GM18517 (cell line): ENCODE measurements at regions not wholly inside any gene's neighbourhood (a gene's known extent, or its start where the extent isn't known, plus 50 kb on each side); places are given as distances from the start of the nearest gene placed in this dataset.
"Not testable (repeated sequence)": the region's sequence is repeated elsewhere in the genome, so short reads cannot be mapped to it uniquely, and the experiment has no call there.

ENCODE experiments used
- ATAC-seq: cut with Tn5 transposase; IDR thresholded peaks from one replicate; pipeline ENCODE4 v1.9.1; 2021; ENCODE audit warnings: mild to moderate bottlenecking, moderate library complexity; ENCODE audit not compliant: unreplicated experiment

DNA sequence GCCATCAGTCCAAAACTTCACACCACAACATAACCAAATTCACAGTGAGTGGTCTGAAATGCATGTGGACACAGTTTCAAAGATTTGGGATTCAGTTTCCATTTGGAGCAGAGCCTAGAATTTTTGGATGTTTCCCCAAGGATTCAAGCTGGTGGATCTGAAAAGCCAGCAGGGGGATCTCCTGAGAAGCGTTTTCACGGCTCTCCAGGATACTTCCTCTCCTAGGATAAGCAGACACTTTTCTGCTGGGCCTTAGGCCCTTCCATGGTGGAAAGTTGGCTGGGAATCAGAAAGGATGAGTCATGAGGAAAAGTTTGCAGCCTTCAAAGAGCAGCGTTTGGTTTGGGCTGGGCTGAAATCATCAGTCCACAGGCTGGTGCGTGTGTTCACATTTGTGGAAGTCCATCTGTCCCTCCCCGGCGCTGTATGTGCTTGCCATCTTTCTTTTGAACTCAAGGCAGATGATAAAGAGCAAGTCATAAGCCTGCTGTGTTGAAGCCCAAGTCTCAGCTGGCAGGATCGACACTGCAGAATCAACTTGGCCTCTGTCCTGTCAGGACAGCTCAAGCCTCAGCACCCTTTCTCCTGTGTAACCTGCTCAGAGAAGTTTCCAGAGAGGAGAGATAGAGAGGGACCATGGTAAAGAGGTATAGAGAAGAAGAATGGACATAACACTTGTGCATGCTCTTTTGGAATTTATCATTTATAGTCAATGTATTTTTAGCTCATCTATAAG is 152.6 kb upstream of the MSX2 start:
- ATAC-seq: no peak

DNA sequence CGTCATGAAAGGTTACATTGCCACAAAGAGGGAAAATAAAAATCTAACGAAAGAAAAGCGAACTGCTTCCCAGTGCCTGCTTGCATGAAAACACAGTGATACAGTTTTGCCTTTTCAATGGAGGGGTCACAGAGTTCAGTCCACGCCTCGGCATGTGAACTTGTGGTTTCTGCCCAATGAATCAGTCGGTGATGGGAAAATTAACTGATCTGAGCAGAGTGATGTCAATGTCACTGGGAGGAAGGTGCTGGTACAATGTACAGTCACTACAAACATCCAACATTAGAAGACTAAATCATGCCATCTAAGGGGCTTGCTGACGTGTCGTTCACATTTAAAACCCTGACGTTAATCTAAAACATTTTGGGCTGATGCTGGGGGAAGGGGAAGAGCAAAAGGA is 151.8 kb upstream of the MSX2 start:
- no peak for ATAC-seq

DNA sequence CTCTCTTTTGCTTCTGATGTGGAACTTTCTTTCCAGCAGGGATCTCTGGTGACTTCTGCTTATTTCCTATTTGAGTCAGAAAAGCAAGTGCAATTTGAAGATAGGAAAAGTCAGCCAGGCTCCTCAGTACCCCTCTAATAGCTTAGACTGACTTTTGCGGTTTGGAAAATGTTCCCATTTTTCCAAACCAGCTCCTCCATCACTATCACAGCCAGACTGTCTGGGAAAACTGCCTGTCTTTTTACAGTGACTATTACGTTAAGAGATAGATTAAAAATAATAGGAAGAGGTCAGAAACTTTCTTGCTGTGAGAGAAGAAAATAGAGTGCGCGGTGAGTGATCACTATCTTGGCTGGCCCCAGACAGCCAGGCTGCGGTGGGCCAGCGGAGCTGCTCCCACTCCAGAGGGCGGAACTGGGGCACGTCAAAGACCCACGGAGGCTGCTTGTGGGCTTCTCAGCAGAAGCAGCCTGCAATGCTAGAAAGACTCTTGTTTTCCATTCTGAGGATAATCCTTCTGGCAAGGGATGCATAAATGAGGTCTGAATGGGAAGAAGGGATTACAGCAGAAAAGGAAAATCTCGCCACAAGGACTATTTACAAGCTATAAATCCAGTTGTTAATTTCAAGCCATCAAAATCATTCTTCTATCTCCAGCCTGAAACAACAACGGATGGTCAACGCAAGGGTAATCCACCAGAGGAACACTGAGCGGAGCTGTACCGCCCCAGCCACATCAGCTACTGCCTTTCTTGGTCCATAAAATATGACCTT is 151.0 kb upstream of the MSX2 start:
- ATAC-seq: no peak

DNA sequence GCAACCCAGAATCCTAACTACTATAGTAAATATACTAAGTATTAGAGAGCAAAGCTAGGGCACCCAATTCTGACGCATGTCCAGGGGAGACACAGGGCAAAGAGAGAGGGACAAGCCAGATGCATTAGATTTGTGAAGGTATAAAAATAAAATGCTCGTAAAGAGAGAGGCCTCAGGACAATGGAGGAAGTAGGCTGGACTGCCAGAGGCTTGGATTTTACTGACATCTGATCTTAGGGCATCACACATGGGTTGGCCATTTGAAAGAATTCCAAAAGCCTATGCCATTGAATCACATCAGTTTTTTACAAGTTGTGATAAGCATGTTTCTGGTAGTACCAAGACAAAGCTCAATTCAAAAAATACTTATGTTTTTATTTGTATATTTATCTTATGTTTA is 149.3 kb upstream of the MSX2 start:
- ATAC-seq: no peak

DNA sequence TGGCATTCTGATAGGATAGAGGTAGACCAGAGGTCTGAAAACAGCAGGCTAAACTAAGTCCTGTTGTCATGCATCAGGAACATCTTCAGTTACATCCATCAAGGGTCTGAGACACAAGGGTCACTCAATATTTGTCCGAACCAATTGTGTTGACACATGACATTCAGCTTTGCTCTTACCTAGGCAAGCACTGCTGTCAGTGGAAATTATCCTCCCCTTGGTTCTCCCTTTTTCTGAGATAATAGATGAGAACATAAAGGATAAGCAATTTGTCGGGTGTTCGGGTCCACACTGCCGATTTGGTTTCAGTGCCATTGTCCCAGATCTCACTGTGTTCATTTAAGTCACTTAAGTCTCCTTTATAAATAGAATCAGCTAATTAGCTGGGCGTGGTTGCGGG is 148.3 kb upstream of the MSX2 start:
- no peak for ATAC-seq

DNA sequence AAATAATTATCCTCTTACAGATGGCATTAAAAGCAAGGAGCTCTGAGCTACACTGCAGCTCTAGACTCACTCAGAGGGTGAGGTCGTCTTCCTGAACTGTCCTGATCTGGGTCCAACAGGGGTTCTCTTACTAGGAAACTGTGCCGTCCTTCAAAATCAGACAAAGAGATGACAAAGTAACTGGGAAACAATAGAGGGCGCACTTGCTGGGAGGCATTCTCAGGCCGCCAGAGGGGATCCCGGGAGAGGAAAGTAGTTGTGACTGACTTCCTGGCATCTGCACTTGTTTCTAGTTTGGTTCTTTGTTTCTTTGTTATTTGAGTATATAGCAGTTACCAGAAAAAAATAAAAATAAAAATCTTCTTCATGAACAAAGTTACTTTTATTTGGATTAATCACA is 142.9 kb upstream of the MSX2 start:
- no peak for ATAC-seq

DNA sequence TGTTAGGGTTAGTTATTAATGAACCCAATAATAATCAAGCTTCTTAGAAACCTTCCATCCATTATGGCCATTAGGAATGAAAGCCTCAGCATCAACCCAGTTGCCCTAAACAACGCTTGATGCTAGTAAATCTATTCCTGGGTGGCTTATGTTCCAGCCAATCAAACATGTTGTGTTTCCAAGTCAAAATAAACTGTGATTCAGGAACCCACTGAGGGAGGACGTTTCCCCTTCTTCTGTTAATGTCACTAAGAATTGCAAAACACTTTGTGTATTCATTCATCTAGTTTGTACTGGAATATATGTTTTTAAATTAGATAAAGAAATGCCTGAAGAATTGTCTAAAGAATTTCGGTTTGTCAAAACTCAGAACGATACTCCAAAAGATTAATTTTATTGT is 142.5 kb upstream of the MSX2 start:
- ATAC-seq: no peak

DNA sequence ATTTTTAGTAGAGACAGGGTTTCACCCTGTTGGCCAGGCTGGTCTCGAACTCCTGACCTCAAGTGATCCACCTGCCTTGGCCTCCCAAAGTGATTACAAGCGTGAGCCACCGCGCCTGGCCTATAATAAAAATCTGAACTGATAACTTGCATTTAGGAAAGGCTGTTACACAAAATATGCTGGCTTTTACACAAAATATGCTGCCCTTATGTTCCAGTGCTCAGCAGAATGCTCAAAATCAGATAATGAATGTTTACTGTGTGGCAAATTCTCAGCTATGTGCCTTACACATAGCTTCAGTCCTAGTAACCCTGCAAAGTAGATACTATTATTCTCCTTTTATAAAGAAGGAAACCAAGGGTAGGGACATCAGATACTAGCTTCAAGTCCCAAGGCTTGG is 141.3 kb upstream of the MSX2 start:
- ATAC-seq: no peak

DNA sequence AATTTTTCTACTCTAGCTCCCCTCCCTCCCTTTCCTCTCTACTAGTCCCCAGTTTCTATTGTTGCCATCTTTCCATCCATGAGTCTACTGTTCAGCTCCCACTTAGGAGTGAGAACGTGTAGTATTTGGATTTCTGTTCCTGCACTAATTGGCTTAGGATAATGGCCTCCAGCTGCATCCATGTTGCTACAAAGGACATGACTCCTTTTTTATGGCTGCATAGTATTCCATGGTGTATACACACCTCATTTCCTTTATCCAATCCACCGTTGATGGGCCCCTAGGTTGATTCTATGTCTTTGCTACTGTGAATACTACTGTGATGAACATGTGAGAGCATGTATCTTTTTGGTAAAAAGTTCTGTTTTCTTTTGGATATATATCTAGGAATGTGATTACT is 138.9 kb upstream of the MSX2 start:
- ATAC-seq: no peak

DNA sequence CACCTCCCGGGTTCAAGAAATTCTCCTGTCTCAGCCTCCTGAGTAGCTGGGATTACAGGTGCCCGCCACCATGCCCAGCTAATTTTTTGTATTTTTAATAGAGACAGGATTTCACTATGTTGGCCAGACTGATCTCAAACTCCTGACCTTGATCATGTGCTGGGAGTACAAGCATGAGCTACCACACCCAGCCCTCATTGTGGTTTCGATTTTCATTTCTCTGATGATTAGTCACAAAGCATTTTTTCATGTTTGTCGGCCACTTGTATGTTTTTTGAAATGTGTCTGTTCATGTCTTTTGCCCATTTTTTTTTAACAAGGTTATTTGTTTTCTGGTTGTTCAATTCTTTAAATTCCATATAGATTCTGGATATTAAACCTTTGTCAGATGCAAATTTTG is 138.2 kb upstream of the MSX2 start:
- not testable (repeated sequence) for ATAC-seq

DNA sequence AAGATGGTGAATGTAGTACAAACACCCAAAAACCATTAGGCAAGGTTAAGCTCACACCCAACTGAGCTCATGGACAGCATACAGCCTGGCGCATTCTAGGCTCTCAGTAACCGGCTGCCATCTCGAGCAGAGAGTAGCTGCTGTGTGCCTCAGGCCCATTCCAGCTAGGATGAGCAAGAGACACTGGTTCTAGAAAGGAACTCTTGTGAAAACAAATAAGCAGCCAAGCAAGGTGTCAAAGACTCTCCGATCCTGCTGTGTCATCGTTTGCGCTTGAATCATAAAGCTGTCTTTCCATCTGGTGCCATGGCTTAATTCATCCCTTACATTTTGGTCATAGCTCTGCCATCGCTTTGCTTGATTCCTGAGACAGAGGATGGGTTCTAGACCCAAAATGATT is 135.4 kb upstream of the MSX2 start:
- no peak for ATAC-seq

DNA sequence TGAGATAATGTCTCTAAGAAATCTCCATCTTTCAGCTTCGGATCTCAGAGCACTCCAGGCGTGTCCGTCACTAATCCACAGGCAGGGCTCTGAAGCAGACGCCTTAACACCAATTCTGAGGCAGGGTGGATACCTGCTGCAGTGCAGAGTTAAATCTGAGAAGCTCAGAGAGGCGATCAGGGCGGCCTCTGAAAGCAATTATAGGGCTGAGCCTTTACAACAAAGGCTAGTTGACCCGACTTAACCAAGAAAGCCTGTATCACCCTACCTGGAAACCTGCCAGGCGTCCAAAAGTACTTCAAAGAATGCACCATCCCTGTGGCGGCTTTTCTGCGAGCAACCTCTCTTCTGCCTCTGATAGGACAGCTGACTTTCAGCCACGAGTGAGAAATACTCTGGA is 134.8 kb upstream of the MSX2 start:
- no peak for ATAC-seq

DNA sequence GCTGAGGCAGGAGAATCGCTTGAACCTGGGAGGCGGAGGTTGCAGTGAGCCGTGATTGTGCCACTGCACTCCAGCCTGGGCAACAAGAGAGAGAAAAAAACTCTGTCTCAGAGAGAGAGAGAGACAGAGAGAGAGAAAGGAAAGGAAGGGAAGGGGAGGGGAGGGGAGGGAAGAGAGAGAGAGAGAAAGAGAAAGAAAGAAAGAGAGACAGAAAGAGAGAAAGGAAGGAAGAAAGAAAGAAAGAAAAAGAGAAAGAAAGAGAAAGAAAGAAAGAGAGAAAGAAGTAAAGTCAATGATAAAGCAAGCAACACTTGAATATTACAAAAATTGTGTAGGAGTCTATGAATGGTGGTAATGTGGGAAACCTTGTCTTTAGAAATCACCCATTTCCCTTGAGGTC is 133.6 kb upstream of the MSX2 start:
- ATAC-seq: no peak

DNA sequence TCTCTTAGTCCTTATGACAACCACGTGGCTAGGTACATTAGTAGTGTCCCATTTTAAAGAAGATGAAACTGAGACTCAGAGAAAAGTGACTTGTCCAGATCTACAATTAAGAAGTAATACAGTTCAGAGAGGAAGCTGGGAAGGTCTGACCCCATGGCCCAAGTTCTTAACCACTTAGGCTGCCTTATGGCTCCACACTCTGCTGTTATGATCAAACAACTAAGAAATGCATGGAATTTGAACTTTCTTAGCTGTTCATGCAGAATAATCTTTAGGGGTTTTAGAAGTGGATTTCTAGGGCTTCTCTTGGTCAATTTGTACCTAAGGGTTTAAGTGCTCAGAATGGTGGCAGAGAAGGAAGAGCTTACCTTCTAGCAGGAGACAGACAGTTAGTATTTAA is 128.0 kb upstream of the MSX2 start:
- no peak for ATAC-seq

DNA sequence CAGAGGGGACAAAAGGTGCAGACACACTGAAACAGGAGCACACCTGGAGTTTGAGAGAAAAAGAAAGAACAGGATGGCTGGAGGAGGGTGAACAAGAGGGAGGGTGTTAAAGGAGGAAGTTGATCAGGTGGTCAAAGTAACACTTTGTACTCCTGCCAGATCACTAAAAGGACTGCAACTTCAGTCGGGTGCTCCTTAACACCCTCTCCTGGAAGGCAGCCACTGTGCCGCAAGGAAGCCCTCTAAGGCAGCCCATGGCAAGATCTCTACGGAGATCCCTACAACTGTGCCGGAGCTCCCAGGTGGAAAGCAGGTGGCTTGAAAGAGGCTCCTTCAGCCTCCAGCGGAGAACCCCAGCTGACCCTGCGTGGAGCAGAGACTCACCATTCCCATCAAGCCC is 124.4 kb upstream of the MSX2 start:
- ATAC-seq: no peak

DNA sequence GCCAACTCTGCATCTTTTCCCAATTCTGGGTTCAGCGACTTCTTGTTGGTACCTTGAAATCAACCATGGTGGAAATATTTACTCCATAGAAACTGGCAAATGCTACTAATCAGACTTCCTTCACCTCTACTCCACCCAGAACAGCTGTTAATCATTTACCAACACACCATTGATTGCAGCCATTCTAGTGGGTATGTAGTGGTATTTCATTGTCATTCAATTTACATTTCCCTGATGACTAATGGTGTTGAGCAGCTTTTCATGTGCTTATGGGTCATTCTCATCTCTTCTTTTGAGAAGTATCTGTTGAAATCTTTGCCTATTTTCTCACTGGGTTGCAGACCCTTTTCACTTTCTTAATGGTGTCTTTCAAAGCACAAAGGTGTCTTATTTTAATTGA is 122.4 kb upstream of the MSX2 start:
- ATAC-seq: no peak

DNA sequence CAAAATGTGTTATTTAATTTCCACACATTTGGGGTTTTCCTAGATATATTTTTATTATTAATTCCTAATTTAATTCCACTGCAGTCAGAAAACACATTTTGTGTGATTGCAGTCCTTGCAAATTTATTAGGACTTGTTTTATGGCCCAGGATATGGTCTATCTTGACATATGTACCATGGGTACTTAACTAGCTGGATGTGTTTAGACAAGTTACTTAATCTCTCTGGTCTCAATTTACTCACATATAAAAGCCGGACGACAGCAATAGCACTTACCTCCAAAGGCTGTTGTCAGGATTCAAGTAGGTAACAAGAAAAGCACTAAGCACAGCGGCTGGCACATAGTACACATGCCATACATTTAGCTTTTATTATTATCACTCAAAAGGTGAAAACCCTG is 118.2 kb upstream of the MSX2 start:
- ATAC-seq: no peak

DNA sequence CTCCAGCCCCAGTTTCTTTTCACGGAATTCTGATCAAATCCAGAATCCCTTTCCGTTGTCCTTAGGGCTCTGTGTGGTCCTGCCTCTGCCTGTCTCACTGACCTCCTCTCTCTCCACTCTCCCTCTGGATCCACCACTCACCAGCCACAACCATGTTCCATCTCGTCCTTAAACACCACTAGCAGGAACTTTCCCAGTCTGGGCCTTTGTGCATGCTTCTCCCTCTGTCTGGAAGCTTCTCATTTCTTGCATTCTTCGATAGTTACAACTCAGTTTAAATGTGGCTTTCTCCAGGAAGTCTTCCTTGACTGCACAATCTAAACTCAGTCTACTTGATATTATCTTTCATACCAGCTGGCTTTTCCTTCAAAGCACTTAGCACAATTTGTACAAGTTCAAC is 117.7 kb upstream of the MSX2 start:
- no peak for ATAC-seq

DNA sequence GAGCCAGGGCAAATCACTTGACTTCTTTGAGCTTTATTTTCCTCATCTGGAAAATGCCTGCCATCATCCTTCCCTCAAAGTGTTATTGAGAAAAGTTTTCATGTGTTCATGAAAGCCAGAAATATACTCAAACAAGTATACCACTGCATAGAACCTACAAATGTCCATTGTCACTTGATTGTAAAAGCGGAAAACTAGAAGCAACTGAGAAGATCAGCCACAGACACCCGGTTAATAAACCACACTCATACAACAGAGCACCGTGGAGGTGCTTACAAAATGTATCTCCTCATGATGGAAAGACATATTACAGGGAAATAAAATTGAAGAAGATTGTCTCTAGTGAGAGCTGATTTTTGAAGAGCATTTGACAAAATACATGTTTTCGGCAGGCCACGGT is 117.2 kb upstream of the MSX2 start:
- ATAC-seq: no peak

DNA sequence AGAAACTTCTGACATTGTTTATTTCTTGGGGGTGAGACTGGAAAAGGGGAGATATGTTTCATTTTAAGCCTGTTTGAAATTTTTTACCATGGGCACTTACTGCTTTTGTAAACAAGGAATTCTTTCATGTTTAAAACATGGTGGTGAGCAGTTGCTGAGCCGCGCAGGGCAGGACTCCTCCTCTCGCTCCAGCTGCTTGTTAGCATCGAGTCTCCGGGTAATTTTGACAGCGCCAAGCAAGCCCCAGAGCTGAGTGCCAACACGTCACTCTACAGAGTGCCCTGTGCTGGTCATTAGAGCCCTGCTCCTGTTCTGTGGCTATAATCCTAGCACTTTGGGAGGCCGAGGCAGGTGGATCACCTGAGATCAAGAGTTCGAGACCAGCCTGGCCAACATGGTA is 116.5 kb upstream of the MSX2 start:
- ATAC-seq: no peak

DNA sequence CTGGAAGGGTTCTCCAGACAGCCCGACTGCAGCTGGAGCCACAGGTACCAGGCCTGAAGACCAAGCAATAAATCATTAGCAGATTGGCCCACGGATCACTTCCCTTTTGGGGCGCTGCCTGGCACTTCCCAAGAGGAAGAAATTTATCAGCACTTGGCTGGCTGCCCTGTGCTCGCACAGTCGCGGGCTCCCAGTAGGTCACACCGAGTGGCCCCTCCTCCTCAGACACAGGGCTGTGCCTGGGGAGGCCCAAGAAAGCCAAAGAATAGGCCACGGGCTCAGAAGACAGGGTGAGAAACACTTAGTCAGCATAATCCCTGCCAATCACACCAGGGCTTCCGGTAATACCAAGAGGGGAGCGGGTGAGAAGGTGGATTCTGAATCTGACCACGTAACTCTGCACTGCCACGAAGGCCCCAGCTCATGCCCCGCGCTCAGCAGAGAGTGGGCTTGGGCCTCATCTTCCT is 115.7 kb upstream of the MSX2 start:
- ATAC-seq: no peak

DNA sequence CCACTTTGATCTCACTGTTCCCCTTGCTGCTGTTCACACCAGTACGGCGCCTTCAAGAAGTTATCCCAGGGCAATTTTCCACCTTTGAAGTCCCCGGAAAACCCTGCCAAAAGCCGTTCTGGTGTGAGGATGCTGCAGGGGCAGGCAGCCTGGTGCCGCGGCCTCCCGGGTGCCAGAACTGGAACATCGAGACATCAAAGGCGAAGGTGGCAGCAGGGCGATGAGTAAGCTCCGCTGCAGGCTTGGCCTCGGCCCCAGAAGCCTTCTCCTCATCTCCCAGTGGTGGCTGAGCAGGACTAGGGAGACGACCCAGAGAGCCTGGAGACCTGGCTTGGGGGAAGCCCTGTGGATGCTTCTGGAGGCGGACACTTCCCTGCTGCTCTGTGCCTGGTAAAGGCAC is 115.3 kb upstream of the MSX2 start:
- ATAC-seq: no peak

DNA sequence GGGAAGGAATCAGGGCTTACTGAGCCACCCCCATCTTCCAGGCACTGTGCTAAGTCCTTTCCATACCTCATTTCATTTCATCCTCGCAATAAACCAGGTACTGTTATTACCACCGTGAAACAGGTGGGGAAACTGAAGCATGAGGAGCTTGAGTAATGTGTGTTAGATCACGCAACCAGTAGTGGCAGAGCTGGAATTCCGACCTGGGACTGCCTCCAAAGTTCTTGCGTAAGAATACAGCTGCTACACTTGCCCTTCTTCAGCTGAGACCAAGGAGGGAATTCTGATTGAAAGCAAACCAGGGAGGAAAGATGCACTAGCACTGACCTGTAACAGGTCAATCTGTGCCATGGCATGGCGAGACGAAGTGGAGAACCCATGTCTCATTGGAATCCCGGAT is 113.4 kb upstream of the MSX2 start:
- no peak for ATAC-seq
